IgD-negative memory B cell (primary cell): ENCODE measurements at regions not wholly inside any gene's neighbourhood (a gene's known extent, or its start where the extent isn't known, plus 50 kb on each side); places are given as distances from the start of the nearest gene placed in this dataset.
"Not testable (repeated sequence)": the region's sequence is repeated elsewhere in the genome, so short reads cannot be mapped to it uniquely, and the experiment has no call there.

Source experiments
- H3K27ac Mint-ChIP-seq, 3 donors: one replicate each; pipeline ENCODE4 v1.8.0; 2020 to 2022; ENCODE audit warnings: mild to moderate bottlenecking in 3 of 3, mixed read lengths in 3 of 3, moderate library complexity in 1 of 3
- H3K27me3 Mint-ChIP-seq: one replicate; pipeline ENCODE4 v1.8.0; 2021; ENCODE audit warnings: mixed read lengths
- H3K36me3 Mint-ChIP-seq: one replicate; pipeline ENCODE4 v1.8.0; 2020; ENCODE audit warnings: mild to moderate bottlenecking, mixed read lengths
- H3K4me1 Mint-ChIP-seq, 3 donors: one replicate each; pipeline ENCODE4 v1.8.0; 2020 to 2022; ENCODE audit warnings: mixed read lengths in 3 of 3, mild to moderate bottlenecking in 1 of 3
- H3K4me3 Mint-ChIP-seq, 4 donors: one replicate each; pipeline ENCODE4 v1.8.0; 2020 to 2022; ENCODE audit warnings: mild to moderate bottlenecking in 4 of 4, mixed read lengths in 4 of 4, moderate library complexity in 3 of 4
- H3K9me3 Mint-ChIP-seq, 3 donors: one replicate each; pipeline ENCODE4 v1.8.0; 2020 to 2021; ENCODE audit warnings: mixed read lengths in 3 of 3, mild to moderate bottlenecking in 1 of 3

GRCh38 chr2:188788621-188789020 lies 185.6 kb upstream of the COL3A1 start:
- Mint-ChIP-seq H3K9me3 (peaks cover 1 to 5% (median 2%) of the 10 kb centered on the region in 3 donors), H3K27ac (no peak overlapping the region), H3K27me3 (no peaks in the 10 kb centered on the region), H3K4me1 (peaks cover 0 to 2% (median 0%) of the 10 kb centered on the region in 3 donors), H3K4me3 (no peak overlapping the region), H3K36me3 (no peaks in the 10 kb centered on the region)

GRCh38 chr2:188789951-188790350 lies 184.2 kb upstream of the COL3A1 start:
- Mint-ChIP-seq H3K36me3 (no peaks in the 10 kb centered on the region), H3K4me3 (no peak overlapping the region), H3K4me1 (peaks cover 0 to 2% (median 0%) of the 10 kb centered on the region in 3 donors), H3K27me3 (no peaks in the 10 kb centered on the region), H3K27ac (no peak overlapping the region), H3K9me3 (peaks cover 1 to 7% (median 4%) of the 10 kb centered on the region in 3 donors)

GRCh38 chr2:188794453-188794852 lies 179.7 kb upstream of the COL3A1 start:
- not testable (repeated sequence) for H3K27ac Mint-ChIP-seq, H3K27me3 Mint-ChIP-seq, H3K36me3 Mint-ChIP-seq, H3K4me1 Mint-ChIP-seq, H3K9me3 Mint-ChIP-seq, H3K4me3 Mint-ChIP-seq

GRCh38 chr2:188795762-188796161 lies 178.4 kb upstream of the COL3A1 start:
- H3K4me3 Mint-ChIP-seq: no peak overlapping the region
- H3K36me3 Mint-ChIP-seq: no peaks in the 10 kb centered on the region
- peaks cover 0 to 7% (median 6%) of the 10 kb centered on the region in 3 donors for H3K9me3 Mint-ChIP-seq

GRCh38 chr2:188797371-188797770 lies 176.8 kb upstream of the COL3A1 start:
- Mint-ChIP-seq H3K4me3 (no peak overlapping the region), H3K9me3 (peaks cover 2 to 12% (median 6%) of the 10 kb centered on the region in 3 donors), H3K4me1 (peaks cover 0 to 2% (median 0%) of the 10 kb centered on the region in 3 donors), H3K27ac (no peak overlapping the region), H3K27me3 (no peaks in the 10 kb centered on the region), H3K36me3 (no peaks in the 10 kb centered on the region)

More at GRCh38 chr2:188795762-188796161, 178.4 kb upstream of the COL3A1 start:
- Mint-ChIP-seq H3K4me1 (peaks cover 0 to 2% (median 0%) of the 10 kb centered on the region in 3 donors), H3K27ac (no peak overlapping the region), H3K27me3 (no peaks in the 10 kb centered on the region)

- Mint-ChIP-seq H3K36me3 (no peaks in the 10 kb centered on the region), H3K27ac (no peak overlapping the region), H3K4me3 (no peak overlapping the region), H3K4me1 (peaks cover 0 to 2% (median 0%) of the 10 kb centered on the region in 3 donors), H3K27me3 (no peaks in the 10 kb centered on the region), H3K9me3 (peaks cover 4 to 13% (median 6%) of the 10 kb centered on the region in 3 donors)
Observed at GRCh38 chr2:188798159-188798558, 176.0 kb upstream of the COL3A1 start.

GRCh38 chr2:188805219-188805618 lies 169.0 kb upstream of the COL3A1 start:
- H3K9me3 Mint-ChIP-seq: peaks cover 5 to 13% (median 9%) of the 10 kb centered on the region in 3 donors

GRCh38 chr2:188808947-188809355 lies 165.2 kb upstream of the COL3A1 start:
- H3K27ac Mint-ChIP-seq: no peak overlapping the region
- H3K4me1 Mint-ChIP-seq: no peaks in the 10 kb centered on the region
- peaks cover 2 to 7% (median 6%) of the 10 kb centered on the region in 3 donors for H3K9me3 Mint-ChIP-seq
- no peak overlapping the region for H3K4me3 Mint-ChIP-seq
- no peaks in the 10 kb centered on the region for H3K27me3 Mint-ChIP-seq
- no peaks in the 10 kb centered on the region for H3K36me3 Mint-ChIP-seq

More at GRCh38 chr2:188805219-188805618, 169.0 kb upstream of the COL3A1 start:
- no peaks in the 10 kb centered on the region for H3K4me1 Mint-ChIP-seq
- H3K36me3 Mint-ChIP-seq: no peaks in the 10 kb centered on the region
- no peaks in the 10 kb centered on the region for H3K27me3 Mint-ChIP-seq
- H3K4me3 Mint-ChIP-seq: no peak overlapping the region
- no peak overlapping the region for H3K27ac Mint-ChIP-seq

- Mint-ChIP-seq H3K4me1 (no peaks in the 10 kb centered on the region), H3K27ac (no peak overlapping the region), H3K27me3 (no peaks in the 10 kb centered on the region)
Observed at GRCh38 chr2:188810586-188810985, 163.6 kb upstream of the COL3A1 start.

GRCh38 chr2:188811522-188811921 lies 162.7 kb upstream of the COL3A1 start:
- Mint-ChIP-seq H3K27me3 (no peaks in the 10 kb centered on the region), H3K36me3 (no peaks in the 10 kb centered on the region), H3K4me1 (no peaks in the 10 kb centered on the region), H3K4me3 (no peak overlapping the region), H3K9me3 (peaks cover 2 to 7% (median 2%) of the 10 kb centered on the region in 3 donors), H3K27ac (no peak overlapping the region)

More at GRCh38 chr2:188810586-188810985, 163.6 kb upstream of the COL3A1 start:
- H3K36me3 Mint-ChIP-seq: no peaks in the 10 kb centered on the region
- H3K4me3 Mint-ChIP-seq: no peak overlapping the region
- peaks cover 2 to 3% (median 2%) of the 10 kb centered on the region in 3 donors for H3K9me3 Mint-ChIP-seq

GRCh38 chr2:188813315-188813714 lies 160.9 kb upstream of the COL3A1 start:
- Mint-ChIP-seq H3K36me3 (no peaks in the 10 kb centered on the region), H3K4me1 (no peaks in the 10 kb centered on the region), H3K4me3 (no peak overlapping the region), H3K9me3 (peaks cover under 1 to 4% (median under 1%) of the 10 kb centered on the region in 3 donors), H3K27me3 (no peaks in the 10 kb centered on the region), H3K27ac (no peak overlapping the region)

- Mint-ChIP-seq H3K9me3 (peaks cover 0 to 4% (median 0%) of the 10 kb centered on the region in 3 donors), H3K4me1 (no peaks in the 10 kb centered on the region), H3K4me3 (no peak overlapping the region), H3K27ac (no peak overlapping the region), H3K27me3 (no peaks in the 10 kb centered on the region), H3K36me3 (no peaks in the 10 kb centered on the region)
Observed at GRCh38 chr2:188813857-188814256, 160.3 kb upstream of the COL3A1 start.

GRCh38 chr2:188819011-188819410 lies 155.2 kb upstream of the COL3A1 start:
- no peak overlapping the region for H3K4me3 Mint-ChIP-seq
- no peaks in the 10 kb centered on the region for H3K4me1 Mint-ChIP-seq
- no peak overlapping the region for H3K27ac Mint-ChIP-seq
- H3K36me3 Mint-ChIP-seq: no peaks in the 10 kb centered on the region
- H3K27me3 Mint-ChIP-seq: no peaks in the 10 kb centered on the region
- H3K9me3 Mint-ChIP-seq: peaks cover 0 to 4% (median 0%) of the 10 kb centered on the region in 3 donors

GRCh38 chr2:188819792-188820191 lies 154.4 kb upstream of the COL3A1 start:
- Mint-ChIP-seq H3K9me3 (peaks cover 0 to 4% (median 0%) of the 10 kb centered on the region in 3 donors), H3K4me3 (no peak overlapping the region), H3K27ac (no peak overlapping the region), H3K36me3 (no peaks in the 10 kb centered on the region), H3K4me1 (no peaks in the 10 kb centered on the region), H3K27me3 (no peaks in the 10 kb centered on the region)

- Mint-ChIP-seq H3K4me1 (no peaks in the 10 kb centered on the region), H3K36me3 (no peaks in the 10 kb centered on the region), H3K4me3 (no peak overlapping the region), H3K9me3 (peaks cover 0 to 4% (median 0%) of the 10 kb centered on the region in 3 donors), H3K27ac (no peak overlapping the region), H3K27me3 (no peaks in the 10 kb centered on the region)
Observed at GRCh38 chr2:188820576-188820975, 153.6 kb upstream of the COL3A1 start.

- Mint-ChIP-seq H3K36me3 (no peaks in the 10 kb centered on the region), H3K27me3 (no peaks in the 10 kb centered on the region), H3K27ac (no peak overlapping the region), H3K4me1 (no peaks in the 10 kb centered on the region), H3K4me3 (no peak overlapping the region), H3K9me3 (no peaks in the 10 kb centered on the region)
Observed at GRCh38 chr2:188824125-188824524, 150.0 kb upstream of the COL3A1 start.
